ENCODE measurements at regions not wholly inside any gene's neighbourhood (a gene's known extent, or its start where the extent isn't known, plus 50 kb on each side); places are given as distances from the start of the nearest gene placed in this dataset.

DNA sequence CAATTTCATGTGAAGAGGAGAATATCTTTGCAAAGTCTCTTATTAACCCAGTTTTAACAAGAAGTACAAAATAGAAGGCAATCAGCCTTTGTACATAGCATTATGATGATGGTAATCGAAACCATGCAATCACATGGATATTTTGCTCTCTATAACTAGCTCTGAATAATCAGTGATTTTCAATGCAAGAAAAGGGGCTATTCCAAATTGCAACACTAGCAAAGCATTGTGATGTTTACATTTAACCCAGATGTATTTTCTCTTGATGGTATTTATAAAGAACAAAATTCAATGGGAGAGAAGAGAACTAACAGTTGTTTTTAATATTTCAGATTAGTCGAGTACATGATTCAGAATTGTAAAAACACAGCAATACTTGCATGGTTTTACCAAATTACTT, 437.5 kb upstream of the DMAC1 start:
- no peaks in the 10 kb centered on the region for H3K4me1 ChIP-seq
- DNase-seq, result no peak
- H3K27ac ChIP-seq, result no peak overlapping the region
- intact Hi-C loops (cut with DNase I; ENCODE audit: low total_unique reads), result no loop called here
- no peaks in the 10 kb centered on the region for H3K9me3 ChIP-seq
- TF ChIP-seq POLR2A (IDR thresholded peaks at IDR 0.05), result no peak
- TF ChIP-seq CTCF (IDR thresholded peaks at IDR 0.05), result no peak
- H3K36me3 ChIP-seq, result no peaks in the 10 kb centered on the region
- H3K4me3 ChIP-seq, result no peak overlapping the region
- no peaks in the 10 kb centered on the region for H3K27me3 ChIP-seq

DNA sequence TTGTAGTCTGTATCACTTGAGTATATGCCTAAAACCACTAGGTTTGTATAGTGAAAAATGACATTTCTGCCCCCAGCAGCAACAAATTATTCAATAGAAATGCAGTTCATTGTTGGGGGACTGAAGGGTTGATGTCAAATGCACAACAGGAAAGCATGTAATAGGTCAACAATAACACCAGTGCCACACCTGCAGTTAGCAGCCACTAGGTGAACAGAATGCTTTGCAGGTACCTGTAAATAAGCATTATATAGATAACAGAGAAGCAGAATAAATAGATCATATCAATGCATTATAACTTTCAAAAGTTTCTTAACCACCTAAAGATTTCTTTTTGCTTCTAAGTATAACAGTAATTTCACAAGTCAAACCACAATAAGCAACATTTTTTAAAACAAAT, 435.9 kb upstream of the DMAC1 start:
- intact Hi-C loops (cut with DNase I; ENCODE audit: low total_unique reads), result no loop called here
- no peak for DNase-seq
- Histone ChIP-seq H3K4me1 (no peaks in the 10 kb centered on the region), H3K27me3 (no peaks in the 10 kb centered on the region), H3K27ac (no peak overlapping the region), H3K9me3 (no peaks in the 10 kb centered on the region), H3K4me3 (no peak overlapping the region), H3K36me3 (no peaks in the 10 kb centered on the region)
- no peak for TF ChIP-seq POLR2A (IDR thresholded peaks at IDR 0.05)
- no peak for TF ChIP-seq CTCF (IDR thresholded peaks at IDR 0.05)

GRCh38 chr9:8234316-8234715, 434.7 kb upstream of the DMAC1 start:
- Histone ChIP-seq H3K27me3 (no peaks in the 10 kb centered on the region), H3K27ac (no peak overlapping the region), H3K9me3 (no peaks in the 10 kb centered on the region), H3K4me3 (no peak overlapping the region), H3K4me1 (no peaks in the 10 kb centered on the region), H3K36me3 (no peaks in the 10 kb centered on the region)
- intact Hi-C loops (cut with DNase I; ENCODE audit: low total_unique reads), result no loop called here
- DNase-seq, result no peak
- TF ChIP-seq POLR2A (IDR thresholded peaks at IDR 0.05), result no peak
- no peak for TF ChIP-seq CTCF (IDR thresholded peaks at IDR 0.05)

DNA sequence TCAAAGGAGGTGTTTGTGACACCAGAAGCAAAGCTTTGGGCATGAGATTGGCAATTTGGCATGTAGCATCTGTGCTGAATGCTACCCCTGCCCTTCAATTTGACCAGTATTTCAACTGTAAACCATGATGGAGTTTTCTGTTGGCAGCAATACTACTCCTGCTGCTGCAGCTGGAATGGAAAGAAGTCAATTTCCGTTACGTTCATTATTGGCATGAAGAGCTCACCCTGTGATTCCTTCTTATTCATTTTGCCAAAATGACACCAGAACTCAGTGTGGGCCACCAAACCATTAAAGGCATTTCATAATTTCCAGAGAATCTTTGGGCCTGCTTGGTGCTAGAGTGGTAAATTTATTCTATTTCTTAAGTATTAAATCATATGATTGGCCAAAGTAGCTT, 433.1 kb upstream of the DMAC1 start:
- intact Hi-C loops (cut with DNase I; ENCODE audit: low total_unique reads), result no loop called here
- Histone ChIP-seq H3K27ac (no peak overlapping the region), H3K4me3 (no peak overlapping the region), H3K36me3 (no peaks in the 10 kb centered on the region), H3K4me1 (no peaks in the 10 kb centered on the region), H3K9me3 (no peaks in the 10 kb centered on the region), H3K27me3 (no peaks in the 10 kb centered on the region)
- DNase-seq, result no peak
- TF ChIP-seq POLR2A (IDR thresholded peaks at IDR 0.05) (no peak), CTCF (IDR thresholded peaks at IDR 0.05) (no peak)

DNA sequence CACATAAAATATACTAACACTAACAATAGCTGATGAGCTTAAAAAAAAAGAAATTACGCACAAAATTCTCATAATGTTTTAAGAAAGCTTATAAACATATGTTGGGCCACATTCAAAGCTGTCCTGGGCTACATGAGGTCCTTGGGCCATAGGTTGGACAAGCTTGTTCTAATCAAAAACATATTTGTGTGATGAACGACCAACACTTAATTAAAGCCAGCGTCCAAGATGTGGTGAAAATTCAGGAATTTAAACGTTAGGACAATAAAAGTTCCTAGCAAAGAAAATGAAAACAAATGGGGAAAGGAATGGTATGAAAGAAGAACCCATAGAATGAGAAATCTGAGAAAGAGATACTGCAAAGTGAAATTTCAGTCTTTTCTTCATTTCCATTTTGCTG, 429.6 kb upstream of the DMAC1 start:
- H3K36me3 ChIP-seq, result no peaks in the 10 kb centered on the region
- intact Hi-C loops (cut with DNase I; ENCODE audit: low total_unique reads), result no loop called here
- no peaks in the 10 kb centered on the region for H3K9me3 ChIP-seq
- H3K4me3 ChIP-seq, result no peak overlapping the region
- no peak overlapping the region for H3K27ac ChIP-seq
- no peaks in the 10 kb centered on the region for H3K4me1 ChIP-seq
- DNase-seq, result no peak
- TF ChIP-seq POLR2A (IDR thresholded peaks at IDR 0.05), result no peak
- TF ChIP-seq CTCF (IDR thresholded peaks at IDR 0.05), result no peak
- no peaks in the 10 kb centered on the region for H3K27me3 ChIP-seq
